GM04504 (cell line): ENCODE measurements at regions not wholly inside any gene's neighbourhood (a gene's known extent, or its start where the extent isn't known, plus 50 kb on each side); places are given as distances from the start of the nearest gene placed in this dataset.
"Not testable (repeated sequence)": the region's sequence is repeated elsewhere in the genome, so short reads cannot be mapped to it uniquely, and the experiment has no call there.

Experiments
- DNase-seq: peaks from one replicate; pipeline ENCODE4 v3.0.0-alpha.2; 2012; ENCODE audit warnings: low read depth

- DNase-seq = no peak
Measured at GRCh38 chr5:21049901-21050300, 1061.9 kb upstream of the CDH18 start.

DNA sequence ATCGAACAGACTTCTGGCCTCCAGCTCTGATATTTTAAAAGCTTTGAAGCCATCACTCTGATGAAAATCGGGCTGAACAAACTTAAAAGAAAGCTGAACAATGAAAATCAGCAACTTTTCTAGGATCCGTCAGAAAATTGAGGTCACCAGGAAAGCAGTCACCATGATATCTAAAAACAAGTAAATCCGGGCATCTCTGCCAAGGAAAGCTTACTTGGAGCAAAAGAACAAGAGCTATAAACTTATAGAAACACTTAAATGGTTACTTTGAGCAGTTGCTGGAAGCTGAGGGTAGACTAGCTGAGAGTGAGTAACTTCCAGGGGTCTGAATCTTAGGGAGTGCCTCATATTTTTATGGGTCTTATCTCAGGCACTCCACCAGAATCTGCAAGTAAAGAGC is 1043.0 kb upstream of the CDH18 start:
- DNase-seq = no peak

GRCh38 chr5:21024966-21025365 is 1037.0 kb upstream of the CDH18 start:
- no peak for DNase-seq

DNA sequence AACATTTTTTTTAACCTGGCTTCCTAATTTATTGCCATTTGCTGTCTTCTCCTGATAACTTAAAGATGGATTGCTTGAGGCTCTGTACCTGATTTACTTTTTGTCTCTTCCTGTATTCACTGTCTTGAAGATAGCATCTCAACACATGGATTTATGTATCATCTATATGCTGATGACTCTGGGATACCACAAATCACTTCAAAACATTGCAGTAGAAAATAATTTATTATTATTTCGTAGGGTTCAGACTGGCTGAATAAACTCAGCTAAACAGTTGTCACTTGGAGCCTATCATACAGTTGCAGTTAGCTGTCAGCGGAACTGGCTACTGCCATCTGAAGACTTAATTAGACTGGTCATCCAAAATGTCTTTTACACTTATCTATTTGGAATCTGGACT is 1025.2 kb upstream of the CDH18 start:
- no peak for DNase-seq

DNA sequence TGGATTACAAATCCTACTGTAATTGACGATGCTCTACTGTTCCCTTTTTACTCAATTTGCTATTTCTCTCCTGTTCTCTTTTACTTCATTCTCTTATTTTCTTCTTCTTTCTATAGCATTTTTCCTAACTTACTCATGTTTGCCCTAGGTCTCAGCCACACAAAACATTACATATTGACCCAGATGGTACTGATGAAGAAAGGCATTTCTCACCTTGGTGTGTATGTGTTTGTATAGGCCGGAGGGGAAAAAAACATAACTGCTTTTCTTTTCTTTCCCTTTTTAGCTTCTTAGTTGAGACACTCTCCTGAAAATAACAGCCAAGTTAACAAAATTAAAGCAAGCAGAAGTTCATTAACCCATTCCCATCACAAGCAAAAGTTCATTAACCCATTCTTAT is 1019.8 kb upstream of the CDH18 start:
- DNase-seq = no peak

GRCh38 chr5:20988933-20989332 is 1000.9 kb upstream of the CDH18 start:
- DNase-seq = not testable (repeated sequence)

DNA sequence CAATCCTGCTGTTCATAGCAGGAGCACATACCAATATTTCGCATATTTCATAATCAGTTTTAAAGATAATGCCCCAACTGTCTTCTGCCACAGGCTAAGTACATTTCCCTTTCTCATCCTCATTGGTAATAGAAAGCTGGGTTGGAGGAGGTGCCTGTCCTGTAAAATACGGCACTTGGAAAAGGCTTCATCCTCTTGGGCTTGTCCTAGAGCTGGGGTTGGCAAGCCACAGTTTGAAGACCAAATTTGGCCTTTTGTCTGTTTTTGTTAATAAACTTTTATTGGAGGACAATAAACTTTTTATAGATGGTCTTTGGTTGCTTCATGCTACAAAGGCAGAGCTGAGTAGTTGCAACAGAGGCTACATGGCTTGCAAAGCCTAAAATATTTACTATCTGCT is 997.8 kb upstream of the CDH18 start:
- no peak for DNase-seq

GRCh38 chr5:20974426-20974825 is 986.4 kb upstream of the CDH18 start:
- no peak for DNase-seq

DNA sequence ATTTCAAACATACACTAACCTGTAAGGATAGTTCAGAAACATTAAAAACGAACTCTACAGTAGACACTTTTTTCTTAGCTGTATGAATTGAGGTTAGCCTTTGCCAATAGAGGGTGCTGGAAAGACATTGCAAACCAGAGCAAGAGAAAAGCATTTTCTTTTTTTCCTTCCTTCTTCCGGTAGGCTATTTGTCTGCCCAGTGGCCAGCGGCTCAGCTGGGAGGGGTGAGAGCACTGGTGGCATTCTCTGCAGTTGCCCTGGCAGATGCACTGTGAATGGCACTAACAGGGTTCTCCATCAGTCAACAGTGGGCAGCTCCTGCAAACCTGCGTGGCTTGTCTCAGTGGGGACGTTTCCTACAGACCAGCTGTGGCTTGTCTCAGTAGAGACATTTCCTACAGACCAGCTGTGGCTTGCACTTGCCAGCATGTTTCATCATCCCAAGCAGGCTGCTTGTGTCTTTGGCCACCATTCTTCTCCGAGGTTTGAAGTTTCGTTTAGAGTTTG is 984.5 kb upstream of the CDH18 start:
- no peak for DNase-seq

DNA sequence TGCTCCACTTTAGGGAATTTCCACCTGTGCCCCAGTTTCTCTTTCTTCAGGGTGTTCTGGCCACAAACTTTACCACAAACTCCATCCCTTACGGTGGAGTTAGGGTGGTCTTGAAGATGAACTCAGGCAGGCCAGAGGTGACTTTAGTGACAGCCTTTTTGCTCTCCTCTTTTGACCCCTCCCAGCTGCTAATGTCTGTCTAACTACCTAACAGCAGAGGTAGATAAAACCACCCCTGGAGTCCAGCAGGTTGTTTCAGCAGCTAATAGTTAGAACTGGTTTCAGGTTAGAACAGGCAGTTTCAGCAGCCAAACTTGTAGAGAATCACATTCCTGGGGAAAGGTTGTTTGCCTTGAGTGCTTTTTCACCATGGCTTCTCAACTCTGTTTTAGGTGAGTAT is 971.3 kb upstream of the CDH18 start:
- DNase-seq = no peak

GRCh38 chr5:20958641-20959040 is 970.6 kb upstream of the CDH18 start:
- no peak for DNase-seq

- no peak for DNase-seq
Measured at GRCh38 chr5:20956134-20956533, 968.1 kb upstream of the CDH18 start.

GRCh38 chr5:20949636-20950035 is 961.6 kb upstream of the CDH18 start:
- no peak for DNase-seq

DNA sequence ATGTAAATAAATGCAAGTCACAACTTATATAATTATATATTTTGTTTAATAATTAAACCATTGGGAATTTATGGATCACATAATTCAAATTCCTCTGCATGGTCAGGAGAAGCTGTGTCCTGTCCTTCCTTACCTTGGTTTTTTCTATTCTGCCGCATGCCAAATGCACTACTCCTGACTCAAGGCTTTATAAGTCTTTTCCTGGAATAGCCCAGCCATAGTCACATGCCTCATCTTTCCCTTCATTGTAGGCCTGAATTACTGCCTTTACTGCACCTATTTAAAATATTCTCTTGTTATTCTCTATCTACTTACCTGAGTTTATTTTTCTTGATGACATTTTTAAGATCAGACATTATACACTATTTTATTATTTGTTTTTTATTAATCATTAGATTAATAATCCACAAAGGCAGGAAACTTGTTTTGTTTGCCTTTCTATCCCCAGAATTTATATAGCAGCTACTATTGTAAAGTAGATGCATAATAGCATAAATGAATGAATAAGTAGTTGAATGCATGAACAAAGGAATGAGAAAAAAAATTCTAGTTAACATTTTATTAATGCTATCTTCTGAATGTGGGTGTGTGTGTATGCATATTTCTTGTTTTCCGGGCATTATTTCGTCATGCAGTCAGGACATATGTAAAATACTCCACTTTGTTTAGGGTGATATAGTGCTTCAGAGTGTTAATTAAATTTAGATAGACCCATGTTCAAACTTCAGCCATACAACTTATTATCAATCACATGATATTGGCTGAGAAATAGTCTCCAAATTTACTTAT is 955.4 kb upstream of the CDH18 start:
- DNase-seq = not testable (repeated sequence)

DNA sequence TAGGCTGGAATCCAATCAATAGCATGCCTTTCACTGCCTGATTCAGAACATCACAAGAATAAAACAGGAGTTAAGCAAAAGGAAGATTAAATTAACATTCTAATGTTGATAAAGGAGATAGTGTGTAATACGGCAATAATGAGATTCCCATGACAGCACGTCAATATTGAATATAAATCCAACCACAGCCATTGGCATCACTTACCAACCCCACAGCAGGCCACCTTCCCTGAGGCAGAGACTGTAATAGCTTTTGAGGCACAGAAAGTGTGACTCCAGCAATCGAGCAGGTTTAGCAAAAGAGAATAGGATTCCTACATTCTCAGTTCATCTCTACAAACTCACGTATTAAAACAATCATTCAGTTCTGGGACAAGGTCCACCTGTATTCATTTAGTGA is 954.6 kb upstream of the CDH18 start:
- not testable (repeated sequence) for DNase-seq

DNA sequence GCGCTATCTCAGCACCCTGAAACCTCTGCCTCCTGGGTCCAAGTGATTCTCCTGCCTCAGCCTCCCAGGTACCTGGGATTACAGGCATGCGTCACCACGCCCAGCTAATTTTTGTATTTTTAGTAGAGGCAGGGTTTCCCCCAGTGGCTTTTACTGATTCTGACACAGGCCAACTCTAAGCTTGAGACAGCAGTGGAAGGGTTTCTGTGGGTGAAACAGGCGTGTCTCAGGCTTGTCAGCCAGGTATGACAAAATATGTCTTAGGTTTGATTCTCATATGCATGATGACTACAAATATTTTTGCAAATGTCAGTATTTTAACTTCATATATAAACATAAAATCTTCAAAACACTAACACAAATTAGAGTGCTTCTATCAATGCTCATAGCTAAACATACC is 952.8 kb upstream of the CDH18 start:
- DNase-seq = not testable (repeated sequence)

DNA sequence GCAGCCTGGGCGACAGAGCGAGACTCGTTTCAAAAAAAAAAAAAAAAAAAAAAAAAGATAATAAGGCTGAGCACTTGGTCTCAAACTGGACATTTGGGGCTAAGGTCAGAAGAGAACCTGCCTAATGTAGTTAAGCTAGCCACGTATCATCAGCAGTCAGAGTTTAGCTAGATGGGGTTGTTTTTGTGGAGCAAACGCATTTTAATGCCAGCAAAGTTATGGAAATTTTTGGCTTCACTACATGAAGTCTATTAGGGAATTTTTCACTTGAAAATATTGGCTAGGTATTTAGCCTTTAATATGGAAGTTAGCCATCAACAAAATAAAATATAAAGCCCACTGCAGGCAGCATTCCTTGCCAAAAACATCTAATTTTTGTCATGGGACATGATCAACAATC is 902.9 kb upstream of the CDH18 start:
- not testable (repeated sequence) for DNase-seq

GRCh38 chr5:20875726-20876125 is 887.7 kb upstream of the CDH18 start:
- DNase-seq = not testable (repeated sequence)

DNA sequence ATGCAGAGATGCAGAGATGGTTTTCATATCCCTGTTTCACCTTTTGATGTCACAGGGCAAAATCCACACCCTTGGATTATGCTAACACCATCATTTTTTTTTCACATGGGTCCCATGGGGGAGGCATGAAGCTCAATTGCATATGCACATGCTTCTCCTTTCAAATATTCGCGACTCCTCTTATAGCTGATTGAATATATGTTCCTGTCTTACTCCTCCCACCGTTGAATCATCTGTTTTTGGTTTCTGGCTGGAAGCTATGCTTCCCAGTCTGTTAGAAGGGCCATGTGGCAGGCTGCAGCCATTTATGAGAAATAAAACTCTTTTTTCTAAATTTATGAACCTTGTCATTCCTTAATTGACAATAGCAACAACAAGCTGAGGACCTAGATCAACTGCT is 877.9 kb upstream of the CDH18 start:
- not testable (repeated sequence) for DNase-seq

DNA sequence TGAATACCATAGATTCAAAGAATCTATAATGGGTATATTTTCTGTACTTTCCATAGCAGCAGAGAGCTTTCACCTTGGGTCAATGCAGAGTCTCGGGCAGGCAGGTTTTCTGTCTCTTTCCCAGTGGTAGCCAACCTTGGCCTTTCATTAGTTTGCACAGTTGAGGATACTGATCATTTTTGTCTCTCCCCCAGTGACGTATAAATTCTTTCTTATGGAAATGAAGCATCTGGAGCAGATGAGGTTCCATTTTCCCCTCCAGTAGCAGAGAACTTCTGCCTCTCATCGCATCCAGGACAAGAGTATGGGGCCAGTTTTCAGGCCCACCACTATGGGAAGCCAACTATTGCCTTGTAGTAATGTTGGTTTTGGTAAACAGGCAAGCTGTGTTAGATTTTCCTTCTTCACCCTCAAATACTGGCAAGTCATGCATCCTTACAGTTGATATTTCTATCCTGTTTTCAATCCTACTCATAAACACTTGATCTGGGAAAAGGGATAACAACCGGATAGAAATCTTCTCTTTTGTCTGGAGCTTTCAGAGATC is 845.2 kb upstream of the CDH18 start:
- no peak for DNase-seq

GRCh38 chr5:20832204-20833080 is 844.4 kb upstream of the CDH18 start:
- DNase-seq = no peak

DNA sequence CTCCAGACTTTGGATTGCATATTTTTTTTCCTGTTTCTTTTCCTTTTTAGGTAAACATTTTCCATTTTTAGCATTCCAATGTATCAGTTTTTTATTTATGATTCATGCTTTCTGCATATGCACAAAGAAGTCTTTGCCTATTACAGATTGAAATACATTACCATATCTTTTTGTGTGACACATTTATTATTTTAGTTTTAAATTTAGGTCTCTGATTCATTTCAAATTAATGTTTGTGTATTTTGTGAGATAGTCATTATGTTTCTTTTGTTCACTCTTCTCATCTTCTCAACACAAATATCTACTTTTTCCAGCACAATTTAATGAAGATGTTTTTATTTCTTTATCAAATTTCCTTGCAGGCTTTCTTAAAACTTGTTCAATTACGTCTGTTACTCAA is 838.0 kb upstream of the CDH18 start:
- not testable (repeated sequence) for DNase-seq

GRCh38 chr5:20797216-20797615 is 809.2 kb upstream of the CDH18 start:
- not testable (repeated sequence) for DNase-seq
